Kidney (tissue), 13 donors: ENCODE measurements at regions not wholly inside any gene's neighbourhood (a gene's known extent, or its start where the extent isn't known, plus 50 kb on each side); places are given as distances from the start of the nearest gene placed in this dataset.

Experiments
- DNase-seq, 5 donors: peaks; one replicate each; pipeline ENCODE4 v3.0.0-alpha.2; 2013 to 2020
- FAIRE-seq: peaks from 2 replicates; lab custom pipeline; 2012; peaks lifted over from hg19 to GRCh38; lab: Jason Lieb, UNC
- H3K27ac ChIP-seq, 2 donors: one replicate each; pipeline ENCODE4 v1.7.0; 2013; ENCODE audit warnings: low read depth in 2 of 2, low read length in 2 of 2, inconsistent platforms in 1 of 2
- H3K27me3 ChIP-seq: one replicate; pipeline ENCODE4 v1.7.1; 2013; ENCODE audit warnings: low read length, inconsistent platforms; ENCODE audit not compliant: control insufficient read depth, insufficient read depth
- H3K36me3 ChIP-seq, 3 donors: one replicate each; pipeline versions ENCODE4 v1.7.0 to v1.7.1; 2013; ENCODE audit warnings: low read length in 3 of 3, control low read depth in 1 of 3, inconsistent platforms in 1 of 3; ENCODE audit not compliant: insufficient read depth in 3 of 3, control insufficient read depth in 2 of 3
- H3K4me1 ChIP-seq, 3 donors: one replicate each; pipeline versions ENCODE4 v1.7.0 to v1.7.1; 2013; ENCODE audit warnings: low read length in 3 of 3, inconsistent platforms in 1 of 3, low read depth in 1 of 3; ENCODE audit not compliant: control insufficient read depth in 2 of 3, insufficient read depth in 2 of 3
- H3K4me3 ChIP-seq, 3 donors: one replicate each; pipeline versions ENCODE4 v1.7.0 to v1.8.1; 2013; ENCODE audit warnings: low read length in 3 of 3, control low read depth in 1 of 3, inconsistent platforms in 1 of 3
- H3K9ac ChIP-seq, 3 donors: one replicate each; pipeline versions ENCODE4 v1.7.0 to v1.7.1; 2013; ENCODE audit warnings: low read length in 3 of 3, control low read depth in 1 of 3, inconsistent platforms in 1 of 3
- H3K9me3 ChIP-seq, 3 donors: one replicate each; pipeline versions ENCODE4 v1.7.0 to v1.7.1; 2013; ENCODE audit warnings: low read length in 3 of 3, control low read depth in 1 of 3, inconsistent platforms in 1 of 3; ENCODE audit not compliant: control insufficient read depth in 2 of 3, insufficient read depth in 1 of 3
- CTCF ChIP-seq: IDR thresholded peaks from 3 replicates; pipeline ENCODE4 v1.5.1; 2012; ENCODE audit warnings: mild to moderate bottlenecking, moderate library complexity, borderline replicate concordance; ENCODE audit not compliant: insufficient read depth; ENCODE audit errors: extremely low read depth
- intact Hi-C: fragments of 100-400 bp; cut with DNase I; formaldehyde crosslinking; loops from one replicate; pipeline ENCODE4 v1.11.1; 2022
- donor health status: control.
- donor health status: control.
- donor health status: control.
- donor health status: control.
- donor health status: control.
- donor health status: DM: yes; HTN: yes; CAD: no.
- donor health status: Normal renal cell carcinoma (clear cell type).

DNA sequence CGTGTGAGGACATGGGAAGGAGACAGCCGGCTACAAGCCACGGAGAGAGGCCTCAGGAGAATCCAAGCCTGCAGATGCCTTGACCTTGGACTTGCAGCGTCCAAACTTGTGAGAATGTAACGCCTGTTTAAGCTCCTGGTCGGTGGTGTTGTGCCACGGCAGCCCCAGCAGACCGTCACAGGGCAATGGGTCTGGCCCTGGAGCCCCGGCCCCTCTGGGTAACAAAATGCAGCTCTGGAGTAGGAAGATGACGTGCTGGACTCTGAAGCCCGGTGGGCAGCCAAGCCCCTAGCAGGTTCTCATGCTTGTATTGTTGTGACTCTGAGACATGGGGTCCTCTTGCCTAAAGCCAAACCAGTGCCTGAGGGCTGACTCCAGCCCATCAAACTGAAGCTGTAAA, 174.7 kb downstream of the IRX2 start:
- no peaks in the 10 kb centered on the region for H3K4me1 ChIP-seq
- no peak for TF ChIP-seq CTCF
- H3K36me3 ChIP-seq, result no peaks in the 10 kb centered on the region
- no peak overlapping the region for H3K9ac ChIP-seq
- FAIRE-seq, result no peak
- no peak overlapping the region for H3K27ac ChIP-seq
- peaks cover 4% of the 10 kb centered on the region for H3K27me3 ChIP-seq
- intact Hi-C loops, result no loop called here
- H3K9me3 ChIP-seq, result no peaks in the 10 kb centered on the region
- DNase-seq, result no peak
- no peak overlapping the region for H3K4me3 ChIP-seq

- DNase-seq (no peak), FAIRE-seq (no peak)
- H3K9me3 ChIP-seq, result no peaks in the 10 kb centered on the region
- no peak overlapping the region for H3K4me3 ChIP-seq
- no peaks in the 10 kb centered on the region for H3K36me3 ChIP-seq
- H3K9ac ChIP-seq, result no peak overlapping the region
- TF ChIP-seq CTCF, result no peak
- H3K4me1 ChIP-seq, result no peaks in the 10 kb centered on the region
- intact Hi-C loops, result no loop called here
- peaks cover 6% of the 10 kb centered on the region for H3K27me3 ChIP-seq
- no peak overlapping the region for H3K27ac ChIP-seq
These were observed 175.6 kb downstream of the IRX2 start for GRCh38 chr5:2575871-2576270.

- FAIRE-seq (no peak), DNase-seq (peak in 3 of 5 donors; percentile 58 to 64 (median 63))
- Histone ChIP-seq H3K27me3 (peaks cover 6% of the 10 kb centered on the region), H3K9ac (no peak overlapping the region), H3K36me3 (no peaks in the 10 kb centered on the region), H3K4me3 (no peak overlapping the region), H3K27ac (no peak overlapping the region), H3K9me3 (no peaks in the 10 kb centered on the region), H3K4me1 (no peaks in the 10 kb centered on the region)
- TF ChIP-seq CTCF, result no peak
- intact Hi-C loops, result no loop called here
These were observed 176.2 kb downstream of the IRX2 start for GRCh38 chr5:2575292-2575691.

- H3K9ac ChIP-seq, result no peak overlapping the region
- no peak overlapping the region for H3K4me3 ChIP-seq
- no peaks in the 10 kb centered on the region for H3K36me3 ChIP-seq
- peaks cover 6% of the 10 kb centered on the region for H3K27me3 ChIP-seq
- H3K4me1 ChIP-seq, result no peaks in the 10 kb centered on the region
- no peak overlapping the region for H3K27ac ChIP-seq
- no peaks in the 10 kb centered on the region for H3K9me3 ChIP-seq
- FAIRE-seq (no peak), DNase-seq (no peak)
- intact Hi-C loops, result no loop called here
- no peak for TF ChIP-seq CTCF
These were observed 177.3 kb downstream of the IRX2 start for GRCh38 chr5:2574155-2574554.
